GM12891 (cell line): ENCODE measurements at regions not wholly inside any gene's neighbourhood (a gene's known extent, or its start where the extent isn't known, plus 50 kb on each side); places are given as distances from the start of the nearest gene placed in this dataset.
"Not testable (repeated sequence)": the region's sequence is repeated elsewhere in the genome, so short reads cannot be mapped to it uniquely, and the experiment has no call there.

Experiments
- POLR2A ChIP-seq: IDR thresholded peaks from 2 replicates; pipeline ENCODE4 v1.6.1; 2011; ENCODE audit warnings: low read depth, low read length, control low read depth
- POLR2AphosphoS5 ChIP-seq: IDR thresholded peaks from 2 replicates; pipeline ENCODE4 v1.6.1; 2011; ENCODE audit warnings: low read depth, low read length, control low read depth

DNA sequence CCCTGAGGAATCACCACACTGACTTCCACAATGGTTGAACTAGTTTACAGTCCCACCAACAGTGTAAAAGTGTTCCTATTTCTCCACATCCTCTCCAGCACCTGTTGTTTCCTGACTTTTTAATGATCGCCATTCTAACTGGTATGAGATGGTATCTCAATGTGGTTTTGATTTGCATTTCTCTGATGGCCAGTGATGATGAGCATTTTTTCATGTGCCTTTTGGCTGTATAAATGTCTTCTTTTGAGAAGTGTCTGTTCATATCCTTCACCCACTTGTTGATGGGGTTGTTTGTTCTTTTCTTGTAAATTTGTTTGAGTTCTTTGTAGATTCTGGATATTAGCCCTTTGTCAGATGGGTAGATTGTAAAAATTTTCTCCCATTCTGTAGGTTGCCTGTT, 106.9 kb upstream of the TMEM164 start:
- TF ChIP-seq POLR2A, POLR2AphosphoS5: not testable (repeated sequence)
